ENCODE measurements at regions not wholly inside any gene's neighbourhood (a gene's known extent, or its start where the extent isn't known, plus 50 kb on each side); places are given as distances from the start of the nearest gene placed in this dataset.

DNA sequence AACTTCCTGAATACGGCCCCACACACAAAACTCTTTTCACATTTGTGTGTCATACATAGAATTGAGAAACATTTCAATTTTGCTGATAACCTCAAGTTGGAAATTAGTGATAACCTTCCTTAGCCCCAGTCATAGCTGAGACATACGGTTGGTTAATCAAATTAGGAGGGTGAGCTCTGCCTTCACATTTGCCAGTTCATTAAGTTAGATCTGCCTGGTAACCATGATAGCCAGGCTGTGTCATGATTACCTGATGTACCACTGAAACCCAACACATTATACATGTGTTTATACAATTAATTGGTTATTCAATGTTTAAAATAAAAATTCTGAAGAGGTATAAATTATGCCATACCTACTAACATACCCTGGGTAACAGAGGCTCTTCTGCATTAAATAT, 60.8 kb upstream of the RAB11FIP2 start:
- DNase-seq (ENCODE audit: low read depth in 3 of 3): no peak

- no peak for DNase-seq (ENCODE audit: low read depth in 3 of 3)
Observed at GRCh38 chr10:118107040-118107439, 60.3 kb upstream of the RAB11FIP2 start.

- no peak for DNase-seq (ENCODE audit: low read depth in 3 of 3)
Observed at GRCh38 chr10:118106426-118106825, 59.7 kb upstream of the RAB11FIP2 start.

- DNase-seq (ENCODE audit: low read depth in 3 of 3): no peak
Observed at GRCh38 chr10:118102121-118102520, 55.4 kb upstream of the RAB11FIP2 start.

- no peak for DNase-seq (ENCODE audit: low read depth in 3 of 3)
Observed at GRCh38 chr10:118101501-118101900, 54.8 kb upstream of the RAB11FIP2 start.
